ENCODE measurements at regions not wholly inside any gene's neighbourhood (a gene's known extent, or its start where the extent isn't known, plus 50 kb on each side); places are given as distances from the start of the nearest gene placed in this dataset.

GRCh38 chr12:9345171-9345570 is 137.0 kb upstream of the PZP start:
- no peak for DNase-seq (ENCODE audit: low read depth, low spot score)
- TF ChIP-seq CTCF (IDR thresholded peaks at IDR 0.05; ENCODE audit: low read depth, low read length) = no peak
- H3K4me3 ChIP-seq (ENCODE audit: low read depth, low read length) = no peak overlapping the region
- ChIA-PET CTCF (interaction anchor here (0.6 to 1.4 kb wide), 3 partner anchors 124 to 783 kb away, joined by 3 to 5 read pairs (median 3); no protein-coding TSS in a partner anchor), POLR2A (no interaction called here)
- H3K27me3 ChIP-seq (ENCODE audit: control insufficient read depth, insufficient read depth, low read length) = peaks cover 15% of the 10 kb centered on the region
- peaks cover 3% of the 10 kb centered on the region; the same call in 1 of the 2 replicates for H3K9me3 ChIP-seq (ENCODE audit: control insufficient read depth, insufficient read depth, low read length)
- H3K27ac ChIP-seq (ENCODE audit: low read depth, low read length) = no peak overlapping the region

GRCh38 chr12:9344541-9344940 is 136.3 kb upstream of the PZP start:
- ChIA-PET CTCF (interaction anchor here (1.0 to 1.4 kb wide), 2 partner anchors 125 to 405 kb away, joined by 3 to 5 read pairs; no protein-coding TSS in a partner anchor), POLR2A (no interaction called here)
- no peak for TF ChIP-seq CTCF (IDR thresholded peaks at IDR 0.05; ENCODE audit: low read depth, low read length)
- peaks cover 15% of the 10 kb centered on the region for H3K27me3 ChIP-seq (ENCODE audit: control insufficient read depth, insufficient read depth, low read length)
- no peak overlapping the region for H3K27ac ChIP-seq (ENCODE audit: low read depth, low read length)
- no peak overlapping the region for H3K4me3 ChIP-seq (ENCODE audit: low read depth, low read length)
- DNase-seq (ENCODE audit: low read depth, low spot score) = no peak
- H3K9me3 ChIP-seq (ENCODE audit: control insufficient read depth, insufficient read depth, low read length) = peaks cover 3% of the 10 kb centered on the region; the same call in 1 of the 2 replicates

- CTCF ChIA-PET = no interaction called here
- no peak for TF ChIP-seq CTCF (IDR thresholded peaks at IDR 0.05; ENCODE audit: low read depth, low read length)
- Histone ChIP-seq H3K27me3 (ENCODE audit: control insufficient read depth, insufficient read depth, low read length) (peaks cover 15% of the 10 kb centered on the region), H3K27ac (ENCODE audit: low read depth, low read length) (no peak overlapping the region), H3K9me3 (ENCODE audit: control insufficient read depth, insufficient read depth, low read length) (no peaks in the 10 kb centered on the region), H3K4me3 (ENCODE audit: low read depth, low read length) (no peak overlapping the region)
- DNase-seq (ENCODE audit: low read depth, low spot score) = no peak
- POLR2A ChIA-PET = no interaction called here
Measured at GRCh38 chr12:9343731-9344130, 135.5 kb upstream of the PZP start.

- Histone ChIP-seq H3K9me3 (ENCODE audit: control insufficient read depth, insufficient read depth, low read length) (no peaks in the 10 kb centered on the region), H3K27ac (ENCODE audit: low read depth, low read length) (no peak overlapping the region), H3K27me3 (ENCODE audit: control insufficient read depth, insufficient read depth, low read length) (peaks cover 15% of the 10 kb centered on the region), H3K4me3 (ENCODE audit: low read depth, low read length) (no peak overlapping the region)
- POLR2A ChIA-PET = no interaction called here
- CTCF ChIA-PET = interaction anchor here (3.2 kb wide), 1 partner anchor 12 kb away, joined by 39 read pairs; no protein-coding TSS in a partner anchor
- no peak for DNase-seq (ENCODE audit: low read depth, low spot score)
- TF ChIP-seq CTCF (IDR thresholded peaks at IDR 0.05; ENCODE audit: low read depth, low read length) = no peak
Measured at GRCh38 chr12:9342614-9343353, 134.6 kb upstream of the PZP start.

- no peak for TF ChIP-seq CTCF (IDR thresholded peaks at IDR 0.05; ENCODE audit: low read depth, low read length)
- Histone ChIP-seq H3K27ac (ENCODE audit: low read depth, low read length) (no peak overlapping the region), H3K9me3 (ENCODE audit: control insufficient read depth, insufficient read depth, low read length) (peaks cover 4% of the 10 kb centered on the region; the same call in 1 of the 2 replicates), H3K27me3 (ENCODE audit: control insufficient read depth, insufficient read depth, low read length) (peaks cover 10% of the 10 kb centered on the region), H3K4me3 (ENCODE audit: low read depth, low read length) (no peak overlapping the region)
- ChIA-PET CTCF (interaction anchor here (2.2 to 3.2 kb wide), 3 partner anchors 10 to 367 kb away, joined by 8 to 39 read pairs (median 9); no protein-coding TSS in a partner anchor), POLR2A (interaction anchor here (0.7 kb wide), 1 partner anchor 10 kb away, joined by 3 read pairs; no protein-coding TSS in a partner anchor)
- DNase-seq (ENCODE audit: low read depth, low spot score) = no peak
Measured at GRCh38 chr12:9341260-9341585, 133.0 kb upstream of the PZP start.
